ENCODE measurements at regions not wholly inside any gene's neighbourhood (a gene's known extent, or its start where the extent isn't known, plus 50 kb on each side); places are given as distances from the start of the nearest gene placed in this dataset.

DNA sequence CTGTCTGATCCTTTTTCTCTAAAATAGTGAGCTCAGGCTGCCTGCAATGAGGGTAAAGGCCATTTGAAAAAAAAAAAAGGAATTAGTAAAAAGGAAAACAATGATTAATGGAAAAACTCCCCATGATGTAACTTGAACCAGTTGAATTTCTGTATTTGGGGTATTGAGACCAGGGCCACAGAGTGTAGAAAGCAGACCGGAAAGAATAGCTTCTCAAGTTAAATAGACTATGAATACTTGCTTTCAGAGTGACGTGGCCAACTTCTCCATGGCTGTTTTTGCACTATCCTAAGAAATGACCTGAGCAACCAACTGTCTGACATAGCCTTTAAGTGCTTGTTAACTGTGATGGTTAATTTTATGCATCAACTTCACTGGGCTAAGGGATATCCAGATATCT is 222.1 kb upstream of the INTU start (continued):
- TF ChIP-seq SREBF2 (IDR thresholded peaks at IDR 0.05; ENCODE audit: low read length): no peak
- TF ChIP-seq ELK1 (IDR thresholded peaks at IDR 0.05; ENCODE audit: low read depth, low read length): no peak

DNA sequence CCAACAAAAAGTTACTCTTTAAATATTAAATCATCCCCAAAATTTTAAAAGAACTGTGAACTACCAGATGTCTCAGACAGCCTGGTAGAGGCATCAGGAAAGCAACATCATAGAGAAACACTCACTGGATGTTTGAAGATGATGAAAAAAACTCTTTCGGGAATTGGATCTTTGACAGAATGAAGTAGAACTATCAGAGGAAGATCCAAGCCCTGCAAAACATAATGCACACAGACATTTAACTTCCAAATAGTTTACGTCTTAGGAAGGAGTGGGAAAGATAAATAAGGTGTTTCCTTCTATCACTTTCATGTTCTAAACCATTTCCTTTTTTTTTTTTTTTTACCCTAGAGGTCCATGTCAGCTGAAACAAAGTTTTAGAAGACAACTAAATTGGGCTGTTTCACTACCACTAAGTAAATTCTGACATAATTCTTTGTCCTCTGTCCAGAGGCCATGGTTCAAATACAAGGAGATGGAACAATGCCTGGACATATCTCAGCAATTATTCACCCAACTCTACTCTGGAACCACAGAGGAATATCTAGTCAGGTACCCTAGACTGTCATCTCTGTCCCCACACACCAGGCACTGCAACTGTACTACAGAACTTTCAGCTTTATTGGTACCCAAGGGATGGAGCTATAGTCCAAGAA is 217.7 kb upstream of the INTU start:
- no peaks in the 10 kb centered on the region for H3K27me3 ChIP-seq (replicated peaks in 1 of 2; ENCODE audit: control insufficient read depth in 2 of 2, insufficient read depth in 2 of 2, low read length in 1 of 2)
- no peaks in the 10 kb centered on the region for H3K4me1 ChIP-seq (ENCODE audit: control insufficient read depth, insufficient read depth, low read length)
- WGBS (ENCODE audit: insufficient coverage, insufficient replicate concordance, low lambda C conversion rate, missing lambda C conversion rate): 36% methylated on average over 2 of the region's 2 CpGs
- in situ Hi-C loops (cut with MboI) (no loop called here), intact Hi-C loops (cut with micrococcal nuclease; ENCODE audit: unreplicated experiment) (no loop called here)
- H3K9me3 ChIP-seq (replicated peaks; ENCODE audit: control insufficient read depth, insufficient read depth, low read length): no peaks in the 10 kb centered on the region
- ChIA-PET CTCF (interaction anchor here (1.0 to 2.1 kb wide), 2 partner anchors 15 to 38 kb away, joined by 3 to 5 read pairs; no protein-coding TSS in a partner anchor), RAD21 (ENCODE audit: unreplicated experiment) (no interaction called here), SMC1A (ENCODE audit: uncharacterized antibody, unreplicated experiment) (no interaction called here), POLR2A (no interaction called here)
- H3K9ac ChIP-seq (ENCODE audit: control insufficient read depth, insufficient read depth, low read length): no peak overlapping the region
- no peak overlapping the region for H3K27ac ChIP-seq (ENCODE audit: control insufficient read depth, insufficient read depth)
- no peak overlapping the region for H3K4me3 ChIP-seq
- H3K36me3 ChIP-seq (ENCODE audit: control insufficient read depth in 2 of 2, insufficient read depth in 2 of 2, low read length in 1 of 2): no peaks in the 10 kb centered on the region
- no peak overlapping the region for H3K4me2 ChIP-seq (ENCODE audit: control insufficient read depth, insufficient read depth)
- no peaks in the 10 kb centered on the region for H3K79me2 ChIP-seq (ENCODE audit: control insufficient read depth, insufficient read depth, low read length)
- FAIRE-seq (no peak), DNase-seq (ENCODE audit: low read depth, low spot score) (no peak), ATAC-seq (no peak)
- H2AFZ ChIP-seq (ENCODE audit: control insufficient read depth, low read depth, low read length): no peak overlapping the region
- no peaks in the 10 kb centered on the region for H4K20me1 ChIP-seq (ENCODE audit: control insufficient read depth, insufficient read depth)
- no peak for TF ChIP-seq HDAC2 (IDR thresholded peaks at IDR 0.05)
- BruUV-seq (replicated peaks): no TSS peak

- in situ Hi-C loops (cut with MboI) (no loop called here), intact Hi-C loops (cut with micrococcal nuclease; ENCODE audit: unreplicated experiment) (no loop called here)
- no peak overlapping the region for H3K9ac ChIP-seq (ENCODE audit: control insufficient read depth, insufficient read depth, low read length)
- BruUV-seq (replicated peaks): no TSS peak
- RAD21 ChIA-PET (ENCODE audit: unreplicated experiment): no interaction called here
- no peaks in the 10 kb centered on the region for H4K20me1 ChIP-seq (ENCODE audit: control insufficient read depth, insufficient read depth)
- H2AFZ ChIP-seq (ENCODE audit: control insufficient read depth, low read depth, low read length): no peak overlapping the region
- no peak overlapping the region for H3K4me2 ChIP-seq (ENCODE audit: control insufficient read depth, insufficient read depth)
- no peak overlapping the region for H3K27ac ChIP-seq (ENCODE audit: control insufficient read depth, insufficient read depth)
- ATAC-seq (no peak), DNase-seq (ENCODE audit: low read depth, low spot score) (no peak), FAIRE-seq (no peak)
- no peaks in the 10 kb centered on the region for H3K9me3 ChIP-seq (replicated peaks; ENCODE audit: control insufficient read depth, insufficient read depth, low read length)
- H3K4me1 ChIP-seq (ENCODE audit: control insufficient read depth, insufficient read depth, low read length): no peaks in the 10 kb centered on the region
- SMC1A ChIA-PET (ENCODE audit: uncharacterized antibody, unreplicated experiment): no interaction called here
- POLR2A ChIA-PET: no interaction called here
- H3K27me3 ChIP-seq (replicated peaks in 1 of 2; ENCODE audit: control insufficient read depth in 2 of 2, insufficient read depth in 2 of 2, low read length in 1 of 2): no peaks in the 10 kb centered on the region
- H3K36me3 ChIP-seq (ENCODE audit: control insufficient read depth in 2 of 2, insufficient read depth in 2 of 2, low read length in 1 of 2): no peaks in the 10 kb centered on the region
- H3K4me3 ChIP-seq: no peak overlapping the region
- WGBS (ENCODE audit: insufficient coverage, insufficient replicate concordance, low lambda C conversion rate, missing lambda C conversion rate): 31% methylated on average over 4 of the region's 4 CpGs
- CTCF ChIA-PET: interaction anchor here (1.0 to 2.1 kb wide), 2 partner anchors 16 to 40 kb away, joined by 3 to 5 read pairs; no protein-coding TSS in a partner anchor
- no peaks in the 10 kb centered on the region for H3K79me2 ChIP-seq (ENCODE audit: control insufficient read depth, insufficient read depth, low read length)
- TF ChIP-seq TARDBP (IDR thresholded peaks at IDR 0.05; ENCODE audit: borderline replicate concordance) (no peak), ZNF24 (IDR thresholded peaks at IDR 0.05) (no peak), RB1 (IDR thresholded peaks at IDR 0.05; ENCODE audit: borderline replicate concordance) (no peak), IRF3 (IDR thresholded peaks at IDR 0.05) (no peak), IKZF2 (IDR thresholded peaks at IDR 0.05) (no peak), USF1 (IDR thresholded peaks at IDR 0.05; ENCODE audit: borderline replicate concordance, extremely low read length, insufficient read depth, low read depth, low read length) (no peak)
Observed at GRCh38 chr4:127416115-127416514, 216.6 kb upstream of the INTU start.
